Stimulated activated naive B cell treated with anti-CD40 and anti-IgM and Interleukin-4, amounts not matched to agents 10 μg/mL and 1 μg/mL and 100 μg/mL, for 72 hours (primary cell): ENCODE measurements at regions not wholly inside any gene's neighbourhood (a gene's known extent, or its start where the extent isn't known, plus 50 kb on each side); places are given as distances from the start of the nearest gene placed in this dataset.
"Not testable (repeated sequence)": the region's sequence is repeated elsewhere in the genome, so short reads cannot be mapped to it uniquely, and the experiment has no call there.

Experiments used
- ATAC-seq, 2 donors: fragments of 150-1000 bp; cut with Tn5 transposase; replicated peaks; 2 replicates each; pipeline ENCODE4 v1.10.0; 2021; ENCODE audit warnings: moderate library complexity in 1 of 2
- DNase-seq: peaks from one replicate; pipeline ENCODE4 v3.0.0; 2021
- H3K27ac Mint-ChIP-seq: one replicate; pipeline ENCODE4 v1.8.0; 2022; ENCODE audit warnings: mild to moderate bottlenecking, mixed read lengths
- H3K27me3 Mint-ChIP-seq, 2 donors: one replicate each; pipeline ENCODE4 v1.8.0; 2022; ENCODE audit warnings: mixed read lengths in 2 of 2
- H3K36me3 Mint-ChIP-seq, 2 donors: one replicate each; pipeline ENCODE4 v1.8.0; 2022; ENCODE audit warnings: mixed read lengths in 2 of 2, mild to moderate bottlenecking in 1 of 2
- H3K4me1 Mint-ChIP-seq, 2 donors: one replicate each; pipeline ENCODE4 v1.8.0; 2022; ENCODE audit warnings: mixed read lengths in 2 of 2, mild to moderate bottlenecking in 1 of 2
- H3K4me3 Mint-ChIP-seq, 2 donors: one replicate each; pipeline ENCODE4 v1.8.0; 2022; ENCODE audit warnings: mild to moderate bottlenecking in 2 of 2, mixed read lengths in 2 of 2, moderate library complexity in 1 of 2
- H3K9me3 Mint-ChIP-seq, 2 donors: one replicate each; pipeline ENCODE4 v1.8.0; 2022; ENCODE audit warnings: mixed read lengths in 2 of 2, mild to moderate bottlenecking in 1 of 2

DNA sequence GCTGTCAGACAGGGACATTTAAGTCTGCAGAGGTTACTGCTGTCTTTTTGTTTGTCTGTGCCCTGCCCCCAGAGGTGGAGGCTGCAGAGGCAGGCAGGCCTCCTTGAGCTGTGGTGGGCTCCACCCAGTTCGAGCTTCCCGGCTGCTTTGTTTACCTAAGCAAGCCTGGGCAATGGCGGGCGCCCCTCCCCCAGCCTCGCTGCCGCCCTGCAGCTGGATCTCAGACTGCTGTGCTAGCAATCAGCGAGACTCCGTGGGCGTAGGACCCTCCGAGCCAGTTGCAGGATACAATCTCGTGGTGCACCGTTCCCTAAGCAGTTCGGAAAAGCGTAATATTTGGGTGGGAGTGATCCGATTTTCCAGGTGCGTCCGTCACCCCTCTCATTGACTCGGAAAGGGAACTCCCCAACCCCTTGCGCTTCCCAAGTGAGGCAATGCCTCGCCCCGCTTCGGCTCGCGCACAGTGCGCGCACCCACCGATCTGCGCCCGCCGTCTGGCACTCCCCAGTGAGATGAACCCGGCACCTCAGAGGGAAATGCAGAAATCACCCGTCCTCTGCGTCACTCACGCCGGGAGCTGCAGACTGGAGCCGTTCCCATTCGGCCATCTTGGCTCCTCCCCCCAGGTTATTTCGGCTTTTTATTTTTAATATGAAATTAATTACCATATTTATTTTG, 217.8 kb upstream of the EPHA7 start:
- H3K27ac Mint-ChIP-seq, DNase-seq, H3K4me3 Mint-ChIP-seq, H3K9me3 Mint-ChIP-seq, H3K4me1 Mint-ChIP-seq, H3K27me3 Mint-ChIP-seq, H3K36me3 Mint-ChIP-seq, ATAC-seq: not testable (repeated sequence)

DNA sequence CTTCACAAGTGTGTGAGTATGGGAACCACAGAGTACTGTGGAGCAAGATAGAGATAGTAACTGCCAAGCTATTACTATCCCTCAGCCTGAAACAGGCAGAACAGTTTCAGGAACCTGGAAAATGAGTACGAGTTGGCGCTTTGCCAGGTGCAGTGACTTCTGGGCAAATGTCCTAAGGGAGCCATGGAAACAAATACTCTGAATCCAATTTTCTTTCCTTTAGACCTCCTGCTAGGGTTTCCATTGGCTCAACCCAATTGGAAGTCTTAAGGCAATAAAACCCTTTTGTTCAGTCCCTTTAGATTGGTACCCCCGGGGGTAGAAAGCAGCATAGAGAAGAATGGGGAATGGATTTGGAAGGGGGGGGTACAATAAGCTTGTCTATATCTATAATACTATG, 205.0 kb upstream of the EPHA7 start:
- Mint-ChIP-seq H3K27ac (no peak overlapping the region), H3K27me3 (no peaks in the 10 kb centered on the region), H3K4me3 (no peak overlapping the region), H3K9me3 (peaks cover 2% of the 10 kb centered on the region in 2 donors), H3K36me3 (no peaks in the 10 kb centered on the region), H3K4me1 (no peaks in the 10 kb centered on the region)
- DNase-seq (no peak), ATAC-seq (no peak)

DNA sequence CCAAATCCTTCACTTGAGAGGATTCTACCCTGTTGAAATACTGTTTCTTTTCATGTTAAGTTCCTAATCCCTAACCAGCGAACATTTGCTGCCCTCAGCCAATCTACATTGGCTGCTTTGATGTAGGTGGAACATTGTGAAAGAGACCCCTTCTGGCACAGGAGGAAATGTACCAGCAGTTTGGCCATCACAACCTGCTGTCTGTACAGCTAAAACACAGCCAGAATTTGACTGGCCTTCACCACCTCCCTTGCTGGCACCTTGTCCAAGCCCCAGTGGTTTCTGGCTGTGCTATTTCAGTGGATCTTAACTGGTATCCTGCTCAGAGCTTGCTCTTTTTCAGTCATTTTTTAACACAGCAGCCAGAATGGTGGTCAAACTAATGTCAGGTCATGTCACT, 202.1 kb upstream of the EPHA7 start:
- ATAC-seq = peak in 1 of 2 donors; percentile 25
- no peak overlapping the region for H3K4me3 Mint-ChIP-seq
- no peaks in the 10 kb centered on the region for H3K4me1 Mint-ChIP-seq
- no peak overlapping the region for H3K27ac Mint-ChIP-seq
- H3K9me3 Mint-ChIP-seq = peaks cover 3 to 5% of the 10 kb centered on the region in 2 donors
- no peaks in the 10 kb centered on the region for H3K27me3 Mint-ChIP-seq
- no peak for DNase-seq
- no peaks in the 10 kb centered on the region for H3K36me3 Mint-ChIP-seq

DNA sequence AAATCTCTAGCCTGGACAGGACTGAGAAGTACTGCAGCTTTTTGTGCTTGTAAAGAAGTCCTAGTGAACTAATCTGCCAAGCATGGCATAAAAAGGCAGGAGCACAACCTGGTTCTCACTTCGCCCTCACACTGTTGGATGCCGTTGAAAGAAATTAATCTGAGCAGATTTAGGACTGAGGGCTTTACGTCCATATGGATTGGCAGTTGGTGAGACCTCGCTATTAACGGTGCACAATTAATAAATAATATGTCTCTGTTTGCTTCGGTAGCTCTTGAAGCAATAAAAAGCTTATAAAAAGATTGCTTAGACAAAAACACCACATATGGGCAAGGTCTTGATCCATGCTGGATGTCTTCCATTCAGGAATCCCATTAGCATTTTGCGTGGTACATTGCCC, 185.6 kb upstream of the EPHA7 start:
- ATAC-seq (no peak), DNase-seq (no peak)
- no peaks in the 10 kb centered on the region for H3K36me3 Mint-ChIP-seq
- no peaks in the 10 kb centered on the region for H3K4me1 Mint-ChIP-seq
- H3K27me3 Mint-ChIP-seq = no peaks in the 10 kb centered on the region
- no peak overlapping the region for H3K4me3 Mint-ChIP-seq
- H3K9me3 Mint-ChIP-seq = no peaks in the 10 kb centered on the region
- no peak overlapping the region for H3K27ac Mint-ChIP-seq

DNA sequence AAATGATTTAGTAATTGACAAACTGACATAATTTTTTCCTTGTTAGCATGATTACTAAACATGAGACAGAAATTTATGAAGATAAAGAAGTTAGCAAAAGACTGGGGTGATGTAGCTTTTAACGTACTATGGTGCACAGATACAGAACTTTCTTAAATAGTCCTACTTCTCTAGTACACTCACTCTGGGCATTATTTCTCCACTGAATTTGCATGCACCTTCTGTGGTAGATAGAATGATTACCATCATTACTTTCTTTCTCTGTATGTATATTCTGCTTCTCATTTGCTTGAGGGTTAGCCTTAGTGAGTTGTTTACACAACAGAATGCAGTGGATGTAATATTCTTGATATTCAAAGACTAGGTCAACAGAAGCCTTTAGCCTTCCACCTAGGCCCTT, 173.1 kb upstream of the EPHA7 start:
- H3K27me3 Mint-ChIP-seq = no peaks in the 10 kb centered on the region
- no peak for ATAC-seq
- no peaks in the 10 kb centered on the region for H3K36me3 Mint-ChIP-seq

DNA sequence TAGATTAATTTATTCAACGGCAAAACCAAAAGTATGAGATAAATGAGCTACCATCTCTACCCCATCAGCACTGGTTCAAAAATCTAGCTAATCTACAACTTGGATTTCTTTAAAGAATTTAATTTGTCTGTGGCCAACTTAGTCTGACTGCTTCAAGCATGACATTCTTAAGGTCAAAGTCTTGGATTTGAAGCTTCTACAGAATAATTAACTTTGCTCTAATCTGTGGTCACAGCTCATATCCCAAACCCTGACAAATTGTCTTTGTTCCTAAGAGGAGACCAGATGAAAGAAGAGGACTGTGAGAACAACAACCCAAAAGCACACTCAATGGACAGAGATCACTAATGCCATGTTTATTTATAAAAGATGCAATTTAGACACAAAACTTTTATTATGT, 166.9 kb upstream of the EPHA7 start:
- Mint-ChIP-seq H3K27me3 (no peaks in the 10 kb centered on the region), H3K27ac (no peak overlapping the region), H3K9me3 (peaks cover 0 to 3% of the 10 kb centered on the region in 2 donors), H3K4me1 (no peaks in the 10 kb centered on the region), H3K36me3 (no peaks in the 10 kb centered on the region), H3K4me3 (no peak overlapping the region)
- DNase-seq (no peak), ATAC-seq (no peak)

More for the DNA sequence above, 173.1 kb upstream of the EPHA7 start:
- DNase-seq = no peak
- Mint-ChIP-seq H3K4me3 (no peak overlapping the region), H3K4me1 (no peaks in the 10 kb centered on the region), H3K27ac (no peak overlapping the region), H3K9me3 (peaks cover 0 to 3% of the 10 kb centered on the region in 2 donors)

DNA sequence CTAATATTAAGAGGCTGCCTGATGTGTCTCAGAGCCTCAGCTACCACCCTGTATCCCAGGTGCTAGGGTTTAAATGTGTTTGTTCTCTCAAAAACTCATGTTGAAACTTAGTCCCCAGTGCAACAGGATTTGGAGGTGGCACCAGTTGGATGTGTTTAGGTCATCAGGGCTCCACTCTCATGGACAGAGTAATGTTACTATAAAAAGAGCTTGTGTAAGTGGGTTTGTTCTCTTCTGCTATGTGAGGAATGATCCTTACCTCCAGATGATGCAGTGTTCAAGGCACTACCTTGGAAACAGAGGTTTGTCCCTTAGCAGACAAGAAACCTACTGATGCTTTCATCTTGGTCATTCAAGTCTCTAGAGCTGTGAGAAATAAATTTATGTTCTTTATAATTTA, 164.9 kb upstream of the EPHA7 start:
- H3K27ac Mint-ChIP-seq = no peak overlapping the region
- no peak overlapping the region for H3K4me3 Mint-ChIP-seq
- no peaks in the 10 kb centered on the region for H3K4me1 Mint-ChIP-seq
- no peaks in the 10 kb centered on the region for H3K27me3 Mint-ChIP-seq
- H3K36me3 Mint-ChIP-seq = no peaks in the 10 kb centered on the region
- ATAC-seq (no peak), DNase-seq (no peak)
- H3K9me3 Mint-ChIP-seq = no peaks in the 10 kb centered on the region

DNA sequence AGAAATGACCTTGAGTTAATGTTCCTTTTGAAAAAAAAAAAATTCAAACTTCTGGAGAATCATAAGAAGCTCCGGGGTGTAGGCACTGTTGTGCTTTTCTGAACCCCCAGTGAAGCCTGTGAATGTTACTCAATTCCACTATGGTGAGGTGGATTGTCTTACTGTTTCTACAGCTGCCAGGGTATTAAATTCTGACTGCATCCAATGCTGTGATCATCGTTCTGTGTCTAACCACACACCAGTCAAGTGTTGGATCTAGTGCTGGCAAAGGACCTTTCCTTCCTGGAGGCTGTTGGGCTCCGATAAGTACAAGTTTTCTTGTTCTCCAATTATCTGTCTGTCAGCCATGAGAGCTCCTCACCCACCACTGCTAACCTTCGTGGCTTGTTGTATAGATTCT, 162.0 kb upstream of the EPHA7 start:
- H3K36me3 Mint-ChIP-seq = no peaks in the 10 kb centered on the region
- H3K4me1 Mint-ChIP-seq = no peaks in the 10 kb centered on the region
- no peak overlapping the region for H3K27ac Mint-ChIP-seq
- ATAC-seq (no peak), DNase-seq (no peak)
- H3K4me3 Mint-ChIP-seq = no peak overlapping the region
- no peaks in the 10 kb centered on the region for H3K9me3 Mint-ChIP-seq
- H3K27me3 Mint-ChIP-seq = no peaks in the 10 kb centered on the region

DNA sequence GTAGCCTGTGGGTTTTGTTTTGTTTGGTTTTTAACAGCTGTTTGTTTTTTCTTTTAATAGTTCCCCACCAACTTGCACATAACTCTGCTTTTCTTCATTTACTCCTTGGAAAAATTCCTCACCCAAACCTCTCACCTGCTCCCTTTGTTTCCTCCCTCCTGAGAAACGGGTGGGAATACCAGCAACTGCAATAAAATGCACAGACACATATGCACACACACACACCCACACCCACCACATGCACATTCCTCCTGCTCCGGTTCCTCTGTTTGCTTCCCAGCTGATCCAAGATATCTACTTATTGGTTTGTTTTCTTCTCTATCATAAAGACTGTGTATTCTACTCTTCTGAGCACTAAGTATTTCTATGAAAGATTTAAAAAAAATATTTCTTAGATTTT, 161.1 kb upstream of the EPHA7 start:
- Mint-ChIP-seq H3K9me3 (no peaks in the 10 kb centered on the region), H3K27ac (no peak overlapping the region), H3K4me3 (no peak overlapping the region), H3K36me3 (no peaks in the 10 kb centered on the region), H3K27me3 (no peaks in the 10 kb centered on the region), H3K4me1 (no peaks in the 10 kb centered on the region)
- DNase-seq = no peak
- no peak for ATAC-seq

DNA sequence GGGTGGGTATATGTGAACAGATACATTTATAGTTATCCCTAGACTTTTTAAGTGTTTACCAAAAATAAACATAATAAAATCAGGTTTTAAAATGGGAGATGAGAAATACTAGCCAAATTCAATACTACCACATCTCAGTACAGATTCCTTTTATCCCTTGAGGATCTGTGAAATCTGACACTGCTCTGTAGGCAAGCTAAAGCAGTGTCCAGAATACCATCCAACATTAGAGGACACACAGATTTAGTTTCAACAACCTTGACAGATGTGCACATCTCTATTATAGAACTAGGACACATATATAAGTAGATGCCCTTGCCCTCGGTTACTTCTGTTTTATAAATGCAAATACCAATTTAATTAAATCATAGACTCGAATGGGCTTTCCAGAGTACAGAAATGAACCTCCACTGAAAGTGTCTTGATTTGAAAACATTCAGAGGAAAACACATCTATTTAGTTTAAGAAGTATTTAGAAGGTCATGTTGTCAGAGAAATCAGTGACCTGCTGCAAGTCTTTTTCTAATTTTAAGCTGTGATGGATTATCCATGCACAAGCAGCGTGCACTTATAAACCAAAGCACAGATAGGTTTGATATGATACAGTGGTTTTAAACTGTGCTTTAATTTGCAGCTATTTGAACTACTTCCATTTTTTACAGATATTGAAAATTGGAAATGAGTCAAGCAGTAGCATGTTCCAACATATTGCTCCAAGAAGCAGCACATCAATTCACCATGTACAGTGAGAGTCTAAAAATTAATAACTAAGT, 156.3 kb upstream of the EPHA7 start:
- DNase-seq (no peak), ATAC-seq (no peak)
- Mint-ChIP-seq H3K27ac (no peak overlapping the region), H3K36me3 (no peaks in the 10 kb centered on the region), H3K4me1 (no peaks in the 10 kb centered on the region), H3K9me3 (no peaks in the 10 kb centered on the region), H3K4me3 (no peak overlapping the region), H3K27me3 (no peaks in the 10 kb centered on the region)

DNA sequence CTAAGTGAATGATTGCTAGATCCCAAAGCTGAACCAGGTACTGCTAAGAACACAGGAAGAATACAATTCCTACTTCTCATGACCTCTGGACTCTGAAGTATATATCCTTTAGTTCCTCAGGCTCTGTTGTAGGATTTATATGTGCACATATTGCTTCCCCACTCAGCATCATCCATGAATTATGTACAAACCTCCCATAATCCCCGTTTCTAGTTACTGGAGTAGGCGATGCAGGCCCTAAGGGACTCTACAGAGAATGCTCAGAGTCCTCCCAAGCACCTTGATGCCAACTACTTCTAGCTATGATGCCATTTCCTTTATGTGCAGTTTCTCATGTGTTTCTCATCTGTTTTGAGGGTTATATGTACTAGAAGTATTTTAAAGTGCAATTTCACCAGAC, 154.9 kb upstream of the EPHA7 start:
- H3K27ac Mint-ChIP-seq = no peak overlapping the region
- peaks cover 0 to 3% of the 10 kb centered on the region in 2 donors for H3K9me3 Mint-ChIP-seq
- no peak overlapping the region for H3K4me3 Mint-ChIP-seq
- H3K27me3 Mint-ChIP-seq = no peaks in the 10 kb centered on the region
- no peaks in the 10 kb centered on the region for H3K4me1 Mint-ChIP-seq
- H3K36me3 Mint-ChIP-seq = no peaks in the 10 kb centered on the region
- no peak for ATAC-seq
- DNase-seq = no peak

DNA sequence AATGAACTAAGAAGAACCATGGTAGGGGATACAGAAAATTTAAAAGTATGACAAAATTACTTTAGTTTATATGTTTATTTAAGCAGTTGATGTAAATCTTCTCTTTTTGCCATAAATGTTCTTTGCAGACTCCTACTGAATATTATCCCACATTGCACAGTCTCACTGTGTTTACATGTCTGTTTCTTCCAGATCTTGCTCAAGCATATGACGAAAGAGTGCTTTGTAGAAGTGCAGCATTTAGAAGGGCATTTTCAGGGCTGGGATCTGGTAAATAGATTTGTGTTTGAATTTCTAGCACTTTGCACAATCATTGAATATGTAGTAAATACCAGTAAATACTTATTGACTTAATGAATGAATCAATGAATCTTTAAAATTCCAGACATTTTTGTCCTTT, 152.0 kb upstream of the EPHA7 start:
- H3K4me3 Mint-ChIP-seq = no peak overlapping the region
- peaks cover 2 to 3% of the 10 kb centered on the region in 2 donors for H3K9me3 Mint-ChIP-seq
- no peak overlapping the region for H3K27ac Mint-ChIP-seq
- H3K4me1 Mint-ChIP-seq = no peaks in the 10 kb centered on the region
- H3K36me3 Mint-ChIP-seq = no peaks in the 10 kb centered on the region
- ATAC-seq (no peak), DNase-seq (no peak)
- no peaks in the 10 kb centered on the region for H3K27me3 Mint-ChIP-seq

DNA sequence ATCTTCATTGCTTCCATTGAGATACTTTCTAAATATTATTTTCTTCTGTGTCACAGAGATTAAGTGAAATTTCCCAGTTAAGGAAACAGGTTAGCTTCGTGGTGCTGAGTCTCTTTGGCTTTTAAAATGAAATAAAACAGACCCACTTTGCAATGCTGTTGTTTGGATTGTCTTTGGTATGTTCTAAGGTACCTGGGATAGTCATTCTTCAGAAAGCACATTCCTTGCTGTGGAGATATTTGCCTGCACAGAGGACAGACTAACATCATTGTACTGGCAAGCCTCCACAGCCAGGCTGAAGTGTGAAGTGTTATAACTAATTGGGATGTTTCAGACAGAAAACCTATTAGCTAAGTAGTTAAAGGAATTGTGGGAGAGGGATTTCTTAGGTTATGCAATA, 148.8 kb upstream of the EPHA7 start:
- peaks cover 3 to 6% of the 10 kb centered on the region in 2 donors for H3K9me3 Mint-ChIP-seq
- DNase-seq = no peak
- no peak overlapping the region for H3K27ac Mint-ChIP-seq
- H3K36me3 Mint-ChIP-seq = no peaks in the 10 kb centered on the region
- no peaks in the 10 kb centered on the region for H3K4me1 Mint-ChIP-seq
- no peak for ATAC-seq
- no peaks in the 10 kb centered on the region for H3K27me3 Mint-ChIP-seq
- no peak overlapping the region for H3K4me3 Mint-ChIP-seq

DNA sequence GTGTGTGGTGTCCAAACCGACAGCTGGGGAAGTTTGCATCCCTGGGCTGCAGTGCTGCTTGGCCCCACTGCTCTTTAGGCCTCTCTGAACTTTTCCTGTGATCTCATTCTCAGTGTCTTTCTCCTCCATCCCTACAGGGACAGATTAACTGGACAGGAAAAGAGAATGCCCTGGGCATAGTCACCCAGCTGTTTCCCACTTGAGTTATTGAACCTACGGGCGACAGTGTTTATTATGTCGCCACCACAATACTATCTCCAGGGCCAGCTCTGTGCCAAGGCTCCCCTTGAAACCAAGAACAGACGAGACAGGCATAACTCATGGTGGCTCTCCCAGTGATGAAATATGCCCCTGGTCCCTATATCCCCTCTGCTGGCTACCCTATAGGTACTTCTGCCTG, 147.8 kb upstream of the EPHA7 start:
- peaks cover 3 to 6% of the 10 kb centered on the region in 2 donors for H3K9me3 Mint-ChIP-seq

DNA sequence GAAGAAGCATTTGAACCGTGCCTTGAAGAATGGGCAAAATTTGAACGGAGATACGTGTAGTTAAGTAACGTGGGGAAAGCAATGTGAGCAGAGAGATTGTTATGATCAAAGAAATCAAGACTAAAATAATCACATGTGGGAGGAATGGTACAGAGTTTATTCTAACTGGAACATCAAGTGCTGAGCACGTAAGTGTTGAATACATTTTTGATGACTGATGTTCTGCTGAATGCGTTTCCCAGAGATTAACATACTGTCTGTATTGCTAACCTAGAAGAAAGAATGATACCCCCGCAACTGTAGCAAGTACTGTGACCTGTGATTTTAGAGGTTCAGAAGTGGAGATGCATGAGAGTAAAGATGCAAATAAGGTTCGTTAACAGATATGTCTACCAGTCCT, 146.9 kb upstream of the EPHA7 start:
- no peak for ATAC-seq
- no peaks in the 10 kb centered on the region for H3K4me1 Mint-ChIP-seq
- no peak overlapping the region for H3K27ac Mint-ChIP-seq
- peaks cover 3 to 6% of the 10 kb centered on the region in 2 donors for H3K9me3 Mint-ChIP-seq
- H3K36me3 Mint-ChIP-seq = no peaks in the 10 kb centered on the region
- no peak for DNase-seq
- no peaks in the 10 kb centered on the region for H3K27me3 Mint-ChIP-seq
- H3K4me3 Mint-ChIP-seq = no peak overlapping the region

More for the DNA sequence above, 147.8 kb upstream of the EPHA7 start:
- Mint-ChIP-seq H3K36me3 (no peaks in the 10 kb centered on the region), H3K4me3 (no peak overlapping the region), H3K4me1 (no peaks in the 10 kb centered on the region), H3K27ac (no peak overlapping the region), H3K27me3 (no peaks in the 10 kb centered on the region)
- no peak for DNase-seq
- no peak for ATAC-seq
